Gastrocnemius medialis (tissue), 4 donors: ENCODE measurements at regions not wholly inside any gene's neighbourhood (a gene's known extent, or its start where the extent isn't known, plus 50 kb on each side); places are given as distances from the start of the nearest gene placed in this dataset.

Experiments
- ATAC-seq, 2 donors: fragments of 150-250 bp; one replicate each; pipeline ENCODE4 v1.9.1; 2016
- DNase-seq, 2 donors: peaks; one replicate each; pipeline ENCODE4 v3.0.0-alpha.2; 2019
- H3K27ac ChIP-seq, 4 donors: fragments of 200-600 bp; sonication (generic); 1 replicate in 1 of 4; 2 replicates in 3 of 4; pipeline ENCODE4 v1.5.1; 2016 to 2018; ENCODE audit warnings: mild to moderate bottlenecking in 2 of 4, moderate library complexity in 1 of 4
- H3K27me3 ChIP-seq, 3 donors: fragments of 200-600 bp; sonication (generic) in 2 of 3; 1 replicate in 1 of 3; 2 replicates in 2 of 3; pipeline versions ENCODE4 v1.5.1 to v1.6.0; 2016 to 2019; ENCODE audit warnings: mild to moderate bottlenecking in 1 of 3, moderate library complexity in 1 of 3
- H3K36me3 ChIP-seq, 2 donors: fragments of 200-600 bp; sonication (generic) in 1 of 2; one replicate each; pipeline ENCODE4 v1.5.1; 2017 to 2018
- H3K4me1 ChIP-seq, 2 donors: fragments of 200-600 bp; sonication (generic) in 1 of 2; one replicate each; pipeline ENCODE4 v1.5.1; 2016 to 2017; ENCODE audit warnings: mild to moderate bottlenecking in 2 of 2
- H3K4me3 ChIP-seq, 4 donors: fragments of 200-600 bp; sonication (generic) in 3 of 4; 1 replicate in 1 of 4; 2 replicates in 3 of 4; pipeline ENCODE4 v1.5.1; 2016 to 2019; ENCODE audit warnings: mild to moderate bottlenecking in 2 of 4
- H3K9me3 ChIP-seq, 3 donors: fragments of 200-600 bp; sonication (generic) in 2 of 3; 1 replicate in 1 of 3; 2 replicates in 2 of 3; pipeline ENCODE4 v1.5.1; 2016 to 2019
- POLR2A ChIP-seq, 2 donors: fragments of 450-650 bp; IDR thresholded peaks; one replicate each; pipeline ENCODE4 v1.6.1; 2017; ENCODE audit warnings: antibody characterized with exemption in 2 of 2, mild to moderate bottlenecking in 2 of 2, moderate library complexity in 2 of 2
- in situ Hi-C, 4 donors: fragments of 200-750 bp; cut with MboI; loops; one replicate each; pipeline versions ENCODE4 v1.15.0 to v1.8.0; 2017; ENCODE audit warnings: low sequenced_read_pairs in 4 of 4
- intact Hi-C: fragments of 100-400 bp; cut with DNase I; formaldehyde crosslinking; loops from one replicate; pipeline ENCODE4 v1.15.1; 2023; ENCODE audit warnings: low total_unique reads
- TF ChIP-seq, protein P1 (sequence below), 5 experiments: fragments of 450-650 bp in 3 of 5; fragments of 200-600 bp in 2 of 5; sonication (generic) in 2 of 5; IDR thresholded peaks in 4 of 5; conservative IDR thresholded peaks in 1 of 5; 1 replicate in 4 of 5; 2 replicates in 1 of 5; pipeline ENCODE4 v1.5.1; 2016 to 2019; ENCODE audit warnings: antibody characterized with exemption in 5 of 5, mild to moderate bottlenecking in 3 of 5, moderate library complexity in 3 of 5

- TF ChIP-seq, protein P1, sequence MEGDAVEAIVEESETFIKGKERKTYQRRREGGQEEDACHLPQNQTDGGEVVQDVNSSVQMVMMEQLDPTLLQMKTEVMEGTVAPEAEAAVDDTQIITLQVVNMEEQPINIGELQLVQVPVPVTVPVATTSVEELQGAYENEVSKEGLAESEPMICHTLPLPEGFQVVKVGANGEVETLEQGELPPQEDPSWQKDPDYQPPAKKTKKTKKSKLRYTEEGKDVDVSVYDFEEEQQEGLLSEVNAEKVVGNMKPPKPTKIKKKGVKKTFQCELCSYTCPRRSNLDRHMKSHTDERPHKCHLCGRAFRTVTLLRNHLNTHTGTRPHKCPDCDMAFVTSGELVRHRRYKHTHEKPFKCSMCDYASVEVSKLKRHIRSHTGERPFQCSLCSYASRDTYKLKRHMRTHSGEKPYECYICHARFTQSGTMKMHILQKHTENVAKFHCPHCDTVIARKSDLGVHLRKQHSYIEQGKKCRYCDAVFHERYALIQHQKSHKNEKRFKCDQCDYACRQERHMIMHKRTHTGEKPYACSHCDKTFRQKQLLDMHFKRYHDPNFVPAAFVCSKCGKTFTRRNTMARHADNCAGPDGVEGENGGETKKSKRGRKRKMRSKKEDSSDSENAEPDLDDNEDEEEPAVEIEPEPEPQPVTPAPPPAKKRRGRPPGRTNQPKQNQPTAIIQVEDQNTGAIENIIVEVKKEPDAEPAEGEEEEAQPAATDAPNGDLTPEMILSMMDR (IDR thresholded peaks at IDR 0.05 in 4 of 5, conservative IDR thresholded peaks at IDR 0.05 in 1 of 5), result no peak
- in situ Hi-C loops (no loop called here), intact Hi-C loops (no loop called here)
- H3K27ac ChIP-seq, result no peak overlapping the region
- no peaks in the 10 kb centered on the region for H3K36me3 ChIP-seq
- DNase-seq (no peak), ATAC-seq (no peak)
- no peaks in the 10 kb centered on the region for H3K4me1 ChIP-seq
- H3K27me3 ChIP-seq, result no peaks in the 10 kb centered on the region
- no peaks in the 10 kb centered on the region for H3K9me3 ChIP-seq
- no peak overlapping the region for H3K4me3 ChIP-seq
These were observed 76.6 kb downstream of the CYP26A1 start for GRCh38 chr10:93150289-93150688.

GRCh38 chr10:93150990-93151547 lies 77.4 kb downstream of the CYP26A1 start:
- intact Hi-C loops, result no loop called here
- Histone ChIP-seq H3K4me3 (no peak overlapping the region), H3K4me1 (no peaks in the 10 kb centered on the region), H3K27ac (no peak overlapping the region), H3K36me3 (no peaks in the 10 kb centered on the region), H3K27me3 (no peaks in the 10 kb centered on the region), H3K9me3 (no peaks in the 10 kb centered on the region)
- in situ Hi-C loops, result no loop called here
- DNase-seq (no peak), ATAC-seq (no peak)
- no peak for TF ChIP-seq POLR2A (IDR thresholded peaks at IDR 0.05)
- TF ChIP-seq, protein P1 (IDR thresholded peaks at IDR 0.05 in 4 of 5, conservative IDR thresholded peaks at IDR 0.05 in 1 of 5), result no peak

DNA sequence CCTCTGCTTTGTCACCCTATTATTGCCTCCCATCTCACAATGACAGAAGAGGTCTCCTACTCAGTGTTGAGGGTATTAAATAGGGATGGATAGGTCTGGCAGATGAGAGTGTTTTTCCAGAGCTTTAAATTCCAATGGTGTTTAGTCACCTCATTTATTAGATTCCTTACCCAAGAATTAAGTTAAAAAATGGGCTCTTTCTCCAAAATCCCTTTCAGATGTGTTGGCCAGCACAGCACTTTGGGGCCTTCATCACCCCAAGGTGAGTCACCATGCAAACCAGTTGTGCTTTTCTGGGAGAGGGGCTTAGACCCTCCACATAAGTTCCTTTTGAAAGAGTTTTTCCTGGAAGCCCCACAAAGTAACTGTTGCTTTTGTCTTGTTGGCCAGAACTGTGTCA lies 78.4 kb downstream of the CYP26A1 start:
- Histone ChIP-seq H3K9me3 (no peaks in the 10 kb centered on the region), H3K27ac (no peak overlapping the region), H3K27me3 (no peaks in the 10 kb centered on the region), H3K36me3 (no peaks in the 10 kb centered on the region), H3K4me3 (no peak overlapping the region), H3K4me1 (no peaks in the 10 kb centered on the region)
- ATAC-seq, result no peak
- in situ Hi-C loops (no loop called here), intact Hi-C loops (no loop called here)
- TF ChIP-seq POLR2A (IDR thresholded peaks at IDR 0.05), result no peak
- TF ChIP-seq, protein P1 (IDR thresholded peaks at IDR 0.05 in 4 of 5, conservative IDR thresholded peaks at IDR 0.05 in 1 of 5), result no peak
- no peak for DNase-seq

DNA sequence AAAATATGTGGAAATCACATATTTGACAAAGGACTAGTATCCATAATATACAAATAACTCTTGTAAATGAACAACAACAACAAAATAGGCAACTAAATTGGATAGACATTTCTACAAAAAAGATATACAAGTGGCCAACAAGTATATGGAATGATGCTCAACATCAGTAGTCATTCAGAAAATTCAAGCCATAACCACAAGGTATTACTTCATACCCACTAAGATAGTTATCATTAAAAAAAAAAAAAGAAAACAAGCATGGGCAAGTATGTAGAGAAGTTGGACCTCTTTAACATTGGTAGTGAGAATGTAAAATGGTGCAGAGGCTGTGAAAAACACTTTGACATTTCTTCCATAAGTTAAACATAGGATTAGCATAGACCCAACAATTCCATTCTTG lies 80.8 kb downstream of the CYP26A1 start:
- TF ChIP-seq, protein P1 (IDR thresholded peaks at IDR 0.05 in 4 of 5, conservative IDR thresholded peaks at IDR 0.05 in 1 of 5), result no peak
- TF ChIP-seq POLR2A (IDR thresholded peaks at IDR 0.05), result no peak
- H3K27me3 ChIP-seq, result no peaks in the 10 kb centered on the region
- no peaks in the 10 kb centered on the region for H3K36me3 ChIP-seq
- H3K4me3 ChIP-seq, result no peak overlapping the region
- in situ Hi-C loops, result no loop called here
- intact Hi-C loops, result no loop called here
- no peaks in the 10 kb centered on the region for H3K9me3 ChIP-seq
- H3K4me1 ChIP-seq, result no peaks in the 10 kb centered on the region
- H3K27ac ChIP-seq, result no peak overlapping the region
- ATAC-seq (no peak), DNase-seq (no peak)

DNA sequence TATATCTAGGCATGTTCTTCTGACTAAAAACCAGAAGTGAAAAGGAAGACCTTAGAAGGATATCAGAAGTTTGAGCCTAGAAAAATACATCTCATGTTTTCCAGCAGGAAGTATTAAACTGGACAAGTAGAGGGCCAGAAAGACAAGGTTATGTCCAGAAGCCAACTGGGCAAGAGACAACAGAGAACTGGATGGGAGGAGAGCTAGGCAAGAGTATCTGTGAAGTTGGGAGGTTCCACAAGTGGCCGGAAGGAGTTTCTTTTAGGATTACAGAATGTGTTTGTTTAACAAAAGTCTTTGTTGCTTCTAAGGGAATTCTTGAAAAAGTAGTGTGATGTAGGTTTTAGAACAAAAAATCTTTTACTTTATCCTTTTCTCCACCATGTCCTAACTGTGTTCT lies 86.4 kb downstream of the CYP26A1 start:
- DNase-seq (no peak), ATAC-seq (no peak)
- intact Hi-C loops (no loop called here), in situ Hi-C loops (no loop called here)
- Histone ChIP-seq H3K4me3 (no peak overlapping the region), H3K4me1 (no peaks in the 10 kb centered on the region), H3K27ac (no peak overlapping the region), H3K36me3 (no peaks in the 10 kb centered on the region), H3K9me3 (no peaks in the 10 kb centered on the region), H3K27me3 (no peaks in the 10 kb centered on the region)
- TF ChIP-seq, protein P1 (IDR thresholded peaks at IDR 0.05 in 4 of 5, conservative IDR thresholded peaks at IDR 0.05 in 1 of 5), result no peak
- no peak for TF ChIP-seq POLR2A (IDR thresholded peaks at IDR 0.05)
